MM.1S (cell line): ENCODE measurements at regions not wholly inside any gene's neighbourhood (a gene's known extent, or its start where the extent isn't known, plus 50 kb on each side); places are given as distances from the start of the nearest gene placed in this dataset.

Source experiments
- CTCF ChIP-seq: fragments of 300-600 bp; sonication (generic); IDR thresholded peaks from 2 replicates; pipeline ENCODE4 v1.5.1; 2016; ENCODE audit warnings: antibody characterized with exemption, low read length, mixed read lengths
- EZH2 ChIP-seq: fragments of 300-600 bp; sonication (generic); optimal IDR thresholded peaks from 2 replicates; pipeline ENCODE3; 2017; ENCODE audit warnings: low read depth, mild to moderate bottlenecking, antibody characterized with exemption, low read length, mixed read lengths

- TF ChIP-seq CTCF (peak; percentile 72), EZH2 (no peak)
Observed at GRCh38 chr14:22002860-22003284, 329.3 kb upstream of the OR4E1 start.
